NCI-H2107 treated with DMSO at 0.1 percent for 48 hours (cell line): ENCODE measurements at regions not wholly inside any gene's neighbourhood (a gene's known extent, or its start where the extent isn't known, plus 50 kb on each side); places are given as distances from the start of the nearest gene placed in this dataset.
"Not testable (repeated sequence)": the region's sequence is repeated elsewhere in the genome, so short reads cannot be mapped to it uniquely, and the experiment has no call there.

Experiments
- DNase-seq: peaks from one replicate; lab custom pipeline; 2025; ENCODE audit not compliant: unreplicated experiment; lab: John Stamatoyannopoulos, UW

DNA sequence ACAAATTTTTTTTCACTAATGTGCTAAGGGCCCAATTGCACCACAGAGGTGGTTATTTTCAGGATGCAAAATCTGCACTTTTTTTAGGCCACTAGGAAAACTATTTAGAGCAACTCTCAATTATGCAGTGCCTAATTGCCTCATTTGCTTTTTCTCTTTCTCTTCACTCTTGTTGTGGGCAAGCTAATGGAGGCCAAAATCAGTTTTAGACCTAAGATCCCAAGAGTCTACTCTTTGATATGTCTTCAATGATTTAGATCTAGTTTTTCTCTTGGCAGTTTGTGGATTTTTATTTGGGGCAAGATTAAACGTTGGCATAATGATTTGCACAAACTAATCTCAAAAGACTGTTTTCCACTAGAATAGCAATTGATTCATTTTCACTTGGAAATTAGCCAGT, 1996.9 kb downstream of the LRRC4C start:
- DNase-seq, result no peak

DNA sequence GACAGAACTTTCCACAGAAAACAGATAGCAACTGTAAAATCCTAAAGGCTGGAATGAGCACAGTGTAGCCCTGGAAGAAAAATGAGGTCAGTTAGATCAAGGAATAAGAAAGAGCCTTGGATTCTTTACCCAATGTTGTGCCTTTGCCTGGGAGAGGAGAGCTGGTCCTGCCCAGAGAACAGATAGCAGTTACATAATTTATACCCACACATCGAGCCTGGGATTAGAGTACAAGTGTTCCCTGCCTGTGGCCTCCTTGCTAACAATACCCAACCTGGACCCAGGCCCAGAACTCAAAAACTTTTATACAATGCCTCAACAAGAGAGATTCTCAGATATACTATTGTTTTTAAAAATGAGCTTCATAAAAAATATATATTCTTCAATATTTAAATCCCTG, 1998.4 kb downstream of the LRRC4C start:
- no peak for DNase-seq

DNA sequence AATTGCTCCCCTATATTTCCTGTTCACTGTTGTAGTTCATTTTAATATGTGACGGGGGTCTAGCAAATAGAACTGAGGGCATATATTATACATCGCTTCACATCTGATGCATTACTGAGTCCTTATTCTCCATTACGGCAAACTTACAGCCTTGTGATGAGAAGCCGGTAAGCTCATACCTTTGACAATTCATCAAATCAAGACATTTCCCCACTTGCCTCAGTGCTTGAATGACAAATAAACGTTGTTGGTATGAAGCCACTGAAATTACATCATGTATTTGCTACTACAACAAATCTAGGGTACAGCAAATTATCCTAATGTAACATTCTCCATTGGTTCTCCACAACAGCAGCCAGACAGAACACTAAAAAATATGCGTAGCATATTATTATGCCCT, 1999.8 kb downstream of the LRRC4C start:
- no peak for DNase-seq

DNA sequence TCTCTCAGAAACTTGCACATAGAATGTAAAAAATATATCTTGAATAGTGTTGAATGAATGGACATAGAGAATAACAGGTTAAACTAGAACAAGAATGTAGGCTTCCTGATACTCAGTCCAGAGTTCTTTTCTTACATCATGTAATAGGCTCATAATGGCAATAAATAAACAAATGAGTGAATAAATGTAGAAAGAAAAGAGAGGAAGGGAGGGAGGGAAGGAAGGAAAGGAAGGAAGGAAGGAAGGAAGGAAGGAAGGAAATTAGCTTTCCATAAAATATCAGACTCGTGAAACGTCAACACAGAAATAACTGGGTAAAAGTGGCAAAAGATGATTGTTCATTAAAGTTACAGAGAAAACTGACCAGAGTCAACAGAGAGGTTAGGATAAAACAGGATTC, 2001.0 kb downstream of the LRRC4C start:
- DNase-seq, result no peak

DNA sequence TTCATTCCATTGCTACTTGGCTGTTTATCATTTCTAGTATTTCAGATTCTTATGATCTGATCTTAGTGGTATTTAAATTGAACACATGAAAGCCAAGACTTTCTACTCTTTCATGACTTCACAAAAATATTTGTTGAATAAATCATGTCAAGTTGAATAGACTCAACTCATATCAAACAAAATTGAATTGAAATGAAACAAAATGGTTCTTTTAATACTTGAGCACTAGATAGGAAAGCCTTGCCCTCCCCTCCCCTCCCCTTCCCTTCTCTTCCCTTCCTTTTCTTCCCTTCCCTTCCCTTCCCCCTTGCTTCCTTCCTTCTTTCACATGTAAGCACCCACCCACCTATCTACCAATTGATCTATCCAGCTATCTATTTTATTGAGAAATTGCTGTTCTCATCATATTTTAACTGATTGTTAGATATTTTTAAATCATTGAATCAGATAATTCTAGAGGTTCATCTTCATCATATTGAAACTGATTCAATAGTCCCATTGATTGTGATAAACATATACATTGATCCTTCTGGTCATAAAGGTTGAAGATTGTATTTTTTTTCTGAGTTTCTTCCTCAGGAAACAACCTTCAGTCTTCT, 2015.9 kb downstream of the LRRC4C start:
- DNase-seq, result no peak

DNA sequence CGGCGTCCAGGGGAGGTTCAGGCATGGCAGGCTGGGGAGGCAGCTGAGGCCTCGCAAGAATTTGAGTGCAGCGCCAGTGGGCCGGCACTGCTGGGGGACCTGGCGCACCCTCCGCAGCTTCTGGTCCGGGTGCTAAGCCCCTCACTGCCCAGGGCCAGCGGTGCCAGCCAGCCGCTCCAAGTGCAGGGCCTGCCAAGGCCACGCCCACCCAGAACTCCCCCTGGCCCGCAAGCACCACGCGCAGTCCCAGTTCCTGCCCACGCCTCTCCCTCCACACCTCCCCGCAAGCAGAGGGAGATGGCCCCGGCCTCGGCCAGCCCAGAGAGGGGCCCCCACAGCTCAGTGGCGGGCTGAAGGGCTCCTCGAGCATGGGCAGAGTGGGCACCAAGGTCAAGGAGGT, 2017.3 kb downstream of the LRRC4C start:
- DNase-seq, result no peak

DNA sequence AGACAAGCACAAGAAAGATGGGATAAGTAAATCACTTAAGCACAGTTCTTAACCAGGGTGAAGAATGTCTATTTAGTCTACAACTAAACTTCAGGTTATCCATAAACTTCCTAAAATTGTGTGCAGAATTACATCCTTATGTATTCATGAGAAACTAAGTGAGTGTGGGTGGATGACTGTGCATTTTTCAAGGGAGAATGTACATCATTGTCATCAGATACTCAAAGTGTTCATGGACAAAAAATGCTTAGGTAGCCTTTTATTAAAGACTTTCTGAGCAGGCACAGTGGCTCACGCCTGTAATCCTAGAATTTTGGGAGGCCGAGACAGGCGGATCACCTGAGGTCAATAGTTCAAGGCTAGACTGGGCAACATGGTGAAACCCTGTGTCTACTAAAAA, 2023.8 kb downstream of the LRRC4C start:
- DNase-seq, result no peak

DNA sequence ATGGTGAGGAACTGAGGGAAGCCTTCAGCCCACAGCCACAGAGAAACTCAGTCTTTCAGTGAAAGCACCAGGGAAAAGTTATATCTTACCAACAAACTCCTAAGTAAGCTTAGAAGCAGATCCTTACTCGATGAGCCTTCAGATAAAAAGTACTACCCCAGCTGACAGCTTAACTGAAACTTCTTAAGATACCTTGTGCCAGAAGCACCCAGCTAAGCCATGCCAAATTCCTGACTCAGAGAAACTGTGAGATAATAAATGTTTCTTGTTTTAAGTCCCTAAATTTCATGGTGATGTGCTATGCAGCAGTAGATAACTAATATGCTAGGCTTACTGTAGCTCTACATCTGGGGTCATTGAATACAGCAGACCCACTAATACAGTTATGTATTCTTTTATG, 2025.0 kb downstream of the LRRC4C start:
- no peak for DNase-seq

DNA sequence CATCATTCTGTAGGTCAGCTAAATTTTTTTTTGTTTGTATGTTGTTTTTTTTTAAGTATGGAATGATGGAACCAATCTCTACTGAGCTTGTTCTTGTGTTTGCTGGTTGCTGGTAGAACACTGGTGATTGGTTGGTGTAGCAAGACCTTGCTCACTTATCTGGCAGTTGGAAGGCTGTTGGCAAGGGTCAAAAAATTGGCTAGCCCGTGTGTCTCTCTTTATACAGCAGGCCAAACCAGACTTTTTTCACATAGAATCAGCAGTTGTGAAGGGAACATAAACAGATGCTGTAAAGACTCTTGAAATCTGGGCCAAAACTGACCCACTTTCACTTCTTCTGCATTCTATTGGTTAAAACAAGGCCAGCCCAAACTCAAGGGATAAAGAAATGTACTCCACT, 2026.5 kb downstream of the LRRC4C start:
- no peak for DNase-seq

DNA sequence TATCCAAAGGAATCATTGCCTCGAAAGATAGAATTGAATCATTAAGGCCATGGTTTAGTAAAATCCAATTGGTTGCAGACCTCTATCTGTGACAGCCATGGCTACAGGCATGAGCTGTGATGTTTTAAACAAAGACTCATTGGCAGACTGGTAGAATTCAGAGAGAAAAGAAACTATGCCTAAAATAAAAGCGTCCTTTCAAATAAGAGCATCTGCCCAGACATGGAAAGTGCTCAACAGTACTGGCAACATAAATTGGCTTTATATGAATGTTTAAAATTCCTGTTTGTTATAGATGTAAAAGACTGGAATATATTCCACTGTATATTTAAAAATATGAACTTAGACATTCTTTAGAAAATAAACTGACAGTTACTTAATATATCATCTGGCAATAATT, 2034.2 kb downstream of the LRRC4C start:
- no peak for DNase-seq

DNA sequence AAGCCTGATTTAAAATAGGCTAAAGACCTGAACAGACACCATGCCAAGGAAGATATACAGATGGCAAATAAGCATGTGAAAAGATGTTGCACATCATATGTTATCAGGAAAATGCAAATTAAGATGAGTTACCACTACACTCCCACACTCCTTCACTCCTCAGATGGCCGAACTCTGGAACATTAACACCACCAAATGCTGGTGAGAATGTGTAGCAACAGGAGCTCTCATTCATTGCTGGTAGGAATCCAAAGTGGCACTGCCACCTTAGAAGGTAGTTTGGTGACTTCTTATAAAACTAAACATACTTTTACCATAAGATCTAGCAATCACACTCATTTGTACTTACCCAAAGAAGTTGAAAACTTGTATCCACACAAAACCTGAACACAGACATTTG, 2047.3 kb downstream of the LRRC4C start:
- no peak for DNase-seq

DNA sequence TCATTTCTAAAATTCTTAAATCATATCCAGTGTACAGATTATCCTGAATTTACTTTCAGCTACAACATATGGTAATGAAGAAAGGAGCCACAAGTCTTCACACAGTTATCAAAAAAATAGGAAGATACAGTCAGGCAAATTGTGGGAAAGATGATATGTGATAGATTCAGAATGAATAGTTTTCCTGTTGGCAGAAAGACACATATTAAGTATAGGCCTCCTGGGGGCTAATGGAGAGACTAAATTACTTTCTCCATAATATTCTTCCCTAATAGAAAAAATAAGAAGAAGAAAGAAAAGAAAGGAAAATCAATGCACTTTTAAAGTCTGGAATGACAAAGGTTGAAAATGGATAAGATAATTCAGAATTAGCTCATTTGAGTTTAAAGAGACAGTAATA, 2073.5 kb downstream of the LRRC4C start:
- DNase-seq, result no peak

DNA sequence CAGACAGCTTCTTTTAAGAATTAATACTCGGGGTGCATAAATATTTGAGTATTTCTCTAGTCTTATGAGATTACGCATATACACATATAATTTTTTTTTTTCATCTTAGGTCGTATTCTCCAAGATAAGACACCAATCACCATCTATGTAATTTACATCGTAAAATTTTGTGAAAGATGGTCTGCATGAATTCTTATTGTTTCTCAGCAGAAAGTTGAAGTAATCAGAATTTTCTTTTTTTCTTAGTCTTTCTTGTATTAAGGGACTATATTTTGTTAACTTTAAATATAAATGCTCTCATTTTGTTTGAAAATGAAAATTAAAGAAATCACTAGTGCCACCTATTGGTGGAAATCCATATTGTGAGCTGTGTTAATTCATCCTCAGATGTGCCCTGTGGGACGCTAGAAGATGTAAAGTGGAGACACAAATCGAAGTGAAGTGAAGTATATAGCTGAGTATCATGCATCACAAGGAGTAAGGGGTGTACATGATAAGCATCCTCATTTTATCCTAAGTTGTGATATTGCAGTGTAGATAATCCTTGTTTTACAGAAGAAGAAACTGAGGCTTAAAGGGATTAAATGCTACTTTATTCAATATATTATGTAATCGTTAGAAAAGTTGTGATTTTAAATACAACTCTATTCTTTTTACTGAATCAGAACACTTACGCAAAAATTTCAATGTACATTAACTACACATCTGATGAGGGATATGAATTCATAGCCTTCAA, 2084.3 kb downstream of the LRRC4C start:
- peak; percentile 10 for DNase-seq

DNA sequence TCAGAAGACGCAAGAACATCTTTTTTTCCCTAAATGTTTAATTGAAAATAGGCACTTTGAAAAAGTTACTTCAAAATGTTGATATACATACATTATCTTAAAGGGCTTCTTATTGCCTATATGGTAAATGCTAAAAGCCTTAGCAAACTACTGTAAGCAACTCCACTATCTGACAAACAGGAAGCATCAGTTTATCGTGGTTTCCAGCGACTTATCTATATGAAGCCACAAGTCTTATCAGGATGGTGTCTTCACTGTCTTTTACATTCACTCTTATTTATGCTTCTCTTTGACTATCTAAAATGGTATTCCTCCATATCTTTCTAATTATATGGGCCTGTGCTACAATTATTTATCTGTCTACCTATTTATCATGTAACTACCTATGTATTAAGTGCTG, 2091.9 kb downstream of the LRRC4C start:
- no peak for DNase-seq

DNA sequence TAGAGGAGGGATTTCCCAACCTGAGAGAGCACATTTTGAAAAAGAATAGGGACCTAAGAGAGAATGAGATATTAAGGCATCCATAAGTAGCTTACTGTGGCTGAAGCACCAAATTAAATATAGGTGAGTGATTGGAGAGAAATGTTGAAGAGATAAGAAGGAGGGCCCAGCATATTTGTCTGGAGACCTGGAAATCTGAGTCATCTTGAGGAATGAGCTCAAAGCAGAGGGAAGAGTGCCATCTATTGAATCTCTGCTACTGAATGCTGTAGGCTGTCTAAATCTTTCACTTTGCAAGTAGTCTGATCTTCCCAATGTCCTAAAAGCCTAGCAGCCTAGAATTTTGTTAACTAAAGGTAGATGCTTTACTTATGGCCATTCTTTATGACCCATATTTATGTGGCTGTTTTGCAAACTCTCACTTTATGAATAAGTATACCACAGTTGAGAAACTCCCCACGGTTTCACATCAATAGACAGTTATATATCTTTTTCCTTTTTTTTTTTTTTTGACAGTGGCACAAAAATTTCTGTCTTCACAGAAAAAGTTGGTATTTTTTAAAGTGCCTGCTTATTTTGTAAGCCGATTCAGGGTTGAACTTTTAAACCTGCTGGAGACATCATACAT, 2093.5 kb downstream of the LRRC4C start:
- DNase-seq, result no peak

DNA sequence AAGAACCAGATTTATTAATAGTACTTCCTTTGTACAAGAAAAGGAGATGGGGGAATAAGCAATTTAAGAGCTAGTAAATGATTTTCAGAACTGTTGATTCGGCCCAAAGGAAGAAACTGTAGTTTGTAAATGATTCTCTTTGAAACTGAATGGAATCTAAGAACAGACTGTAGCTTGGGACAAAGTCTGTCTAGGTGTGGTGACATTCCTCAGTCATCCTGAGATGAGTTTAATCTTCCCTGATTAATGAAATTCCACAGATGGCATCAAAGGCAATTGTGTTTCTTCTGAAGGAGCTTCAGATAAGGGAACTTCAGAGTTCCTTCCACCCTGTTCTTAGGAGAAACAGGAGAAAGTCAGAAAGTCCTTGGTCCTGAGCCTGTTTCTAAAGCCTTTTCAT, 2095.9 kb downstream of the LRRC4C start:
- no peak for DNase-seq

DNA sequence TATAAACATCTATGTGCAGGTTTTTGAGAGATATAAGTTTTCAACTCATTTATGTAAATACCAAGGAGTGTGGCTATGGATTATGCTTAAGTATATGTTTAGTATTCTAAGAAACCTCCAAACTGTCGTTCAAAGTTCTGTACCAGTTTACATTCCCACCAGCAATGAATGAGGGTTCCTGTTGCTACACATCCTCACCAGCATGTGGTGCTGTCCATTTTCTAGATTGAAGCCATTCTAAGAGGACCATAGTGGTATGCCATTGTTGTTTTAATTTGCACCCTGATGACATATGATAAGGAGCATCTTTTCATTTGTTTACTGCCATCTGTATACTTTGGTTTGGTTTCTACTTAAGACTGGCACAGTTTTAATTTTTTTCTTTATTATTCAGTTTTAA, 2097.9 kb downstream of the LRRC4C start:
- no peak for DNase-seq

DNA sequence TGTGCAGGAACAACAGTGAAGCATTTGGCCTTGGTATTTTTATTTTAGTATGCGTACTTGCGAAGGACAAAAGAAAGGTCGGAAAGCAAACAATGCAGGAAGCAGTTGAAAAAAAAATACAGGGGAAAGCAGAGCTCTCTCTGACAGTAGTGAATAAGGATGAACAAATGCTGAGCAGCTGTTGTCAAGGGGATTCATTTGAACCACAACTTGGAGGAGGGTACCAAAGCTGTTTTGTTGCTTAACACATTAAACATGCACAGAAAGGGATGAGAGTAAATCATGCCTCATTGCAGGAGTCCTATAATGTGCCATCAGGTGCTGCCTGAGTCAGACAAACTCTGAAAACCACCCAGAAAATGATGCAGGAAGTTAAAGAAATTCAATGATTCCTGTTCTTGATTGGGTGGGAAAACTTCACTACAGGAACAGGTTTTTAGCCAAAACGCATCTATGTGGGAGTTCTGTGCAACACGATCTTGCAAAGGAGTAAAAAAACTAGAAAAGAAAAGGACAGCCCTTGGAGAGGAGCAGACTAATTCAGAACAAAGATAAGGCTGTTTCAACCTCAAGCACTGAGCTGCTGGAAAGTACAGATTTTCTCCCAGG, 2113.5 kb downstream of the LRRC4C start:
- DNase-seq, result no peak

DNA sequence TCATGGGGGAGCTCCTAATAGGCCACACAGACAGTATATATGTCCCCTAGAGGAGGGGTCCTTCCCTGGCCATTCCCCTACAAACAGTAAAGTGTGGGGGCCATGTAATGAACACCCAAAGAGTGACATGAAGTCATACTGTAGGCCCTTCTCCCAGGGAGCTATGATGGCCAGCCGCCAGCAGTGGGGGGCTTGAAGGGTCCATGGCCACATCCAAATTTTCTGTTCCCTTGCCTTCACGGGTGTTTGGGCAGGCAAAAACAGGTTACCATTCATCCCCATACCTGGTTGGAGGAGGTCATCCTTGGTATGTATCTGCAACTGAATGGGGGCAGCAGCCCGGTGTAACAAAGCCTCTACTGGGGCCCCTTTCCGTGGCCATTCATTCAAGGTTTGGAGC, 2118.0 kb downstream of the LRRC4C start:
- no peak for DNase-seq

DNA sequence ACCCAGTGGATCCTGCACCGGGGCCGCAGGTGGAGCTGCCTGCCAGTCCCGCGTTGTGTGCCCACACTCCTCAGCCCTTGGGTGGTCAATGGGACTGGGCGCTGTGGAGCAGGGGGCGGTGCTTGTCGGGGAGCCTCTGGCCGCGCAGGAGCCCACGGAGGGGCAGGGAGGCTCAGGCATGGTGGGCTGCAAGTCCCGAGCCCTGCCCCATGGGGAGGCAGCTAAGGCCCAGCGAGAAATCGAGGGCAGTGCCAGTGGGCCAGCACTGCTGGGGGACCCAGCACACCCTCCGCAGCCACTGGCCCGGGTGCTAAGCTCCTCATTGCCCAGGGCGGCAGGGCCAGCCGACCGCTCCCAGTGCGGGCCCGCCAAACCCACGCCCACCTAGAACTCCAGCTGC, 2126.4 kb downstream of the LRRC4C start:
- DNase-seq, result not testable (repeated sequence)

DNA sequence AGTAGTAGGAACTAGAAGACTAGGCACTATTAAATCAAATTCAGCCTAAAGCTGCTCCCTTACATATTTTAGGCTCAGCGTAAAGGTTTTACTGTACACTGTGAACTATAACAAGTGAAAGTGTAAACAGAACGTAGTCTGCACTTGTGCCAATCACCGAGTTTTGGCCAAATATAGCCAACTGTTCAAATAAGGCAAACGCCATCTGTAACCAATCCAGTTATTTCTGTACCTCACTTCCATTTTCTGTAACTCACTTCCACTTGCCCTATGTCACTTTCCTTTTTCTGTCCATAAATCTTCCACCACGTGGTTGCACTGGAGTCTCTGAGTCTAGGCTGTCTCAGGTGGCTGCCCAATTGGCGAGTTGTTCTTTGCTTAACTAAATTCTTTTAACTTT, 2132.2 kb downstream of the LRRC4C start:
- no peak for DNase-seq

DNA sequence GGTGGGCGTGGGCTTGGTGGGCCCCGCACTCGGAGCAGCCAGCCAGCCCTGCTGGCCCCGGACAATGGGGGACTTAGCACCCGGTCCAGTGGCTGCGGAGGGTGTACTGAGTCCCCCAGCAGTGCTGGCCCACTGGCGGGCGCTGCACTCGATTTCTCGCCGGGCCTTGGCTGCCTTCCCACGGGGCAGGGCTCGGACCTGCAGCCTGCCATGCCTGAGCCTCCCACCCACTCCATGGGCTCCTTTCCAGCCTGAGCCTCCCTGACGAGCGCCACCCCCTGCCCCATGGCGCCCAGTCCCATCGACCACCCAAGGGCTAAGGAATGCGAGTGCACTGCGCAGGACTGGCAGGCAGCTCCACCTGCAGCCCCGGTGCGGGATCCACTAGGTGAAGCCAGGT, 2147.6 kb downstream of the LRRC4C start:
- not testable (repeated sequence) for DNase-seq
